ENCODE measurements at regions not wholly inside any gene's neighbourhood (a gene's known extent, or its start where the extent isn't known, plus 50 kb on each side); places are given as distances from the start of the nearest gene placed in this dataset.

DNA sequence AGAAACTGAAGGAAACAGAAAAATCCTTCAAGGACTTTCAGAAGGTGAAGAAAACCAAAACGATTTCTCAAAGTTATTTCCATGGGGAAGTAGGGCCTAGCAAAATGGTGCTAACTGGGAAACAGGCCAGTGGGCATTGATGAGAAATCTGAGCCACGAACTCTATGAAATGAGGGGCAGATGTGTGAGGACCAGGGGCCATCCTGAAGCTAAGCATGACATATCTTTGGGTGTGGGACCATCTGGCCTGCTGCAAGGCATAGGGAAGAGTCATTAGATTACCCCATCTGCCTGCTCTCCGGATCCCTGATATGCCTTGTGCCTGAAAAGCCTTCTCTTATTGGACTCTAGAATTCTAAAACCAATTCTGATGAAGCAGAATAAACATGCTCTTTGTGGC, 143.8 kb downstream of the PALM2AKAP2 start:
- intact Hi-C loops (cut with micrococcal nuclease), result no loop called here
- no peak overlapping the region for H2AFZ ChIP-seq (ENCODE audit: insufficient read depth, low read depth, low read length, poor library complexity, severe bottlenecking)
- ChIA-PET CTCF (interaction anchor here (0.9 kb wide), 1 partner anchor 128 kb away, joined by 4 read pairs; no protein-coding TSS in a partner anchor), POLR2A (no interaction called here)
- no peaks in the 10 kb centered on the region for H4K20me1 ChIP-seq (ENCODE audit: control insufficient read depth, insufficient read depth, low read length, poor library complexity, severe bottlenecking)
- Mint-ChIP-seq H3K27me3 (no peaks in the 10 kb centered on the region), H3K4me3 (no peak overlapping the region), H3K4me1 (peaks cover 63% of the 10 kb centered on the region), H3K9me3 (ENCODE audit: insufficient read depth) (no peaks in the 10 kb centered on the region), H3K27ac (peak overlapping the region; percentile 28)
- H3K4me1 ChIP-seq (ENCODE audit: control insufficient read depth in 2 of 2, insufficient read depth in 2 of 2, low read length in 2 of 2), result peaks cover 52 to 55% of the 10 kb centered on the region in 2 donors
- DNase-seq (no peak), ATAC-seq (ENCODE audit: low read depth) (no peak)
- no peak overlapping the region for H3K27ac ChIP-seq (ENCODE audit: low read length in 2 of 2)
- TF ChIP-seq, protein P1, sequence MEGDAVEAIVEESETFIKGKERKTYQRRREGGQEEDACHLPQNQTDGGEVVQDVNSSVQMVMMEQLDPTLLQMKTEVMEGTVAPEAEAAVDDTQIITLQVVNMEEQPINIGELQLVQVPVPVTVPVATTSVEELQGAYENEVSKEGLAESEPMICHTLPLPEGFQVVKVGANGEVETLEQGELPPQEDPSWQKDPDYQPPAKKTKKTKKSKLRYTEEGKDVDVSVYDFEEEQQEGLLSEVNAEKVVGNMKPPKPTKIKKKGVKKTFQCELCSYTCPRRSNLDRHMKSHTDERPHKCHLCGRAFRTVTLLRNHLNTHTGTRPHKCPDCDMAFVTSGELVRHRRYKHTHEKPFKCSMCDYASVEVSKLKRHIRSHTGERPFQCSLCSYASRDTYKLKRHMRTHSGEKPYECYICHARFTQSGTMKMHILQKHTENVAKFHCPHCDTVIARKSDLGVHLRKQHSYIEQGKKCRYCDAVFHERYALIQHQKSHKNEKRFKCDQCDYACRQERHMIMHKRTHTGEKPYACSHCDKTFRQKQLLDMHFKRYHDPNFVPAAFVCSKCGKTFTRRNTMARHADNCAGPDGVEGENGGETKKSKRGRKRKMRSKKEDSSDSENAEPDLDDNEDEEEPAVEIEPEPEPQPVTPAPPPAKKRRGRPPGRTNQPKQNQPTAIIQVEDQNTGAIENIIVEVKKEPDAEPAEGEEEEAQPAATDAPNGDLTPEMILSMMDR (IDR thresholded peaks at IDR 0.05), result no peak
- no peak for TF ChIP-seq EZH2 (IDR thresholded peaks at IDR 0.05; ENCODE audit: borderline replicate concordance, insufficient read depth, low read depth, low read length, poor library complexity, severe bottlenecking)
- no peak overlapping the region for H3K9ac ChIP-seq (ENCODE audit: low read length)
- H3K9me3 ChIP-seq (ENCODE audit: control extremely low read depth in 1 of 3, control insufficient read depth in 2 of 3, insufficient read depth in 1 of 3, low read length in 2 of 3), result peaks cover 0 to 3% (median 0%) of the 10 kb centered on the region in 3 donors
- peaks cover 18% of the 10 kb centered on the region for H3K79me2 ChIP-seq (ENCODE audit: control insufficient read depth, insufficient read depth, low read length)
- 90% methylated on average over 3 of the region's 3 CpGs for WGBS (ENCODE audit: insufficient coverage)
- no peak overlapping the region for H3K4me3 ChIP-seq (ENCODE audit: control extremely low read depth in 1 of 5, extremely low read depth in 1 of 5, insufficient read depth in 1 of 5, low read depth in 2 of 5, low read length in 4 of 5)
- H3K36me3 ChIP-seq (replicated peaks in 1 of 2; ENCODE audit: control extremely low read depth in 1 of 2, control insufficient read depth in 1 of 2, extremely low read depth in 1 of 2, insufficient read depth in 2 of 2, low read length in 1 of 2), result no peaks in the 10 kb centered on the region
- H3K4me2 ChIP-seq (replicated peaks; ENCODE audit: low read depth, low read length, poor library complexity, severe bottlenecking), result no peak overlapping the region
- no peaks in the 10 kb centered on the region for H3K27me3 ChIP-seq (replicated peaks in 1 of 4; ENCODE audit: control extremely low read depth in 1 of 4, control insufficient read depth in 3 of 4, insufficient read depth in 4 of 4, low read length in 3 of 4)

DNA sequence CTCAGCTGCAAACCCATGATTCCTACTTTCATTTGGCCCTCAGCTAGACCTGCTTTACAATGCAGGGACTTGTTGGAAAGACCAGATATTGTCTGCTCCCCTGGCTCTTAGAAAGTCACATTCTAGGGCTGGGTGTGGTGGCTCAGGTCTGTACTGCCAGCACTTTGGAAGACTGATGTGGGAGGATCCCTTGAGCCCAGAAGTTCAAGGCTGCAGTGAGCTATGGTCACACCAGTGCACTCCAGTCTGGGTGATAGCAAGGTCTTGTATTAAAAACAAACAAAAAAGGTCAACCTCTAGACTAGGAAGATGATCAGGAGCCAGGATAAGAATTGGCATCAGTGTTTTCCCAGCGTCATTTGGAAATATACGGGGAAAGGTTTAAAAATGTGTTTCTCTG, 145.8 kb downstream of the PALM2AKAP2 start:
- peaks cover 32 to 35% of the 10 kb centered on the region in 2 donors for H3K4me1 ChIP-seq (ENCODE audit: control insufficient read depth in 2 of 2, insufficient read depth in 2 of 2, low read length in 2 of 2)
- peak overlapping the region; percentile 58 for H3K4me2 ChIP-seq (replicated peaks; ENCODE audit: low read depth, low read length, poor library complexity, severe bottlenecking)
- H3K36me3 ChIP-seq (replicated peaks in 1 of 2; ENCODE audit: control extremely low read depth in 1 of 2, control insufficient read depth in 1 of 2, extremely low read depth in 1 of 2, insufficient read depth in 2 of 2, low read length in 1 of 2), result no peaks in the 10 kb centered on the region
- POLR2A ChIA-PET, result interaction anchor here (1.3 kb wide), 1 partner anchor 49 kb away, joined by 3 read pairs; no protein-coding TSS in a partner anchor
- DNase-seq (no peak), ATAC-seq (ENCODE audit: low read depth) (no peak)
- peak overlapping the region; percentile 72 for H3K27ac Mint-ChIP-seq
- H3K4me3 Mint-ChIP-seq, result no peak overlapping the region
- intact Hi-C loops (cut with micrococcal nuclease), result loop anchor here (2.0 kb wide), 1 partner anchor 17 kb away; no protein-coding TSS in a partner anchor
- no peaks in the 10 kb centered on the region for H3K27me3 ChIP-seq (replicated peaks in 1 of 4; ENCODE audit: control extremely low read depth in 1 of 4, control insufficient read depth in 3 of 4, insufficient read depth in 4 of 4, low read length in 3 of 4)
- no peak overlapping the region for H3K27ac ChIP-seq (ENCODE audit: low read length in 2 of 2)
- H3K9me3 Mint-ChIP-seq (ENCODE audit: insufficient read depth), result no peaks in the 10 kb centered on the region
- no peaks in the 10 kb centered on the region for H3K27me3 Mint-ChIP-seq
- H3K4me3 ChIP-seq (ENCODE audit: control extremely low read depth in 1 of 5, extremely low read depth in 1 of 5, insufficient read depth in 1 of 5, low read depth in 2 of 5, low read length in 4 of 5), result no peak overlapping the region
- H3K79me2 ChIP-seq (ENCODE audit: control insufficient read depth, insufficient read depth, low read length), result peaks cover 12% of the 10 kb centered on the region
- H3K9me3 ChIP-seq (ENCODE audit: control extremely low read depth in 1 of 3, control insufficient read depth in 2 of 3, insufficient read depth in 1 of 3, low read length in 2 of 3), result no peaks in the 10 kb centered on the region
- peak overlapping the region; percentile 10 for H2AFZ ChIP-seq (ENCODE audit: insufficient read depth, low read depth, low read length, poor library complexity, severe bottlenecking)
- no peak overlapping the region for H3K9ac ChIP-seq (ENCODE audit: low read length)
- WGBS (ENCODE audit: insufficient coverage), result 80% methylated on average over 1 of the region's 2 CpGs
- H3K4me1 Mint-ChIP-seq, result peaks cover 53% of the 10 kb centered on the region
- no peaks in the 10 kb centered on the region for H4K20me1 ChIP-seq (ENCODE audit: control insufficient read depth, insufficient read depth, low read length, poor library complexity, severe bottlenecking)
- CTCF ChIA-PET, result interaction anchor here (1.6 kb wide), 1 partner anchor 41 kb away, joined by 4 read pairs; no protein-coding TSS in a partner anchor
- TF ChIP-seq, protein P1 (IDR thresholded peaks at IDR 0.05), result no peak
- TF ChIP-seq EZH2 (IDR thresholded peaks at IDR 0.05; ENCODE audit: borderline replicate concordance, insufficient read depth, low read depth, low read length, poor library complexity, severe bottlenecking), result no peak

Data from B cell (primary cell).